ENCODE measurements at regions not wholly inside any gene's neighbourhood (a gene's known extent, or its start where the extent isn't known, plus 50 kb on each side); places are given as distances from the start of the nearest gene placed in this dataset.

GRCh38 chr13:77422724-77423123, 95.8 kb upstream of the MYCBP2 start:
- no peak for DNase-seq

GRCh38 chr13:77417897-77418296, 91.0 kb upstream of the MYCBP2 start:
- no peak for DNase-seq

DNA sequence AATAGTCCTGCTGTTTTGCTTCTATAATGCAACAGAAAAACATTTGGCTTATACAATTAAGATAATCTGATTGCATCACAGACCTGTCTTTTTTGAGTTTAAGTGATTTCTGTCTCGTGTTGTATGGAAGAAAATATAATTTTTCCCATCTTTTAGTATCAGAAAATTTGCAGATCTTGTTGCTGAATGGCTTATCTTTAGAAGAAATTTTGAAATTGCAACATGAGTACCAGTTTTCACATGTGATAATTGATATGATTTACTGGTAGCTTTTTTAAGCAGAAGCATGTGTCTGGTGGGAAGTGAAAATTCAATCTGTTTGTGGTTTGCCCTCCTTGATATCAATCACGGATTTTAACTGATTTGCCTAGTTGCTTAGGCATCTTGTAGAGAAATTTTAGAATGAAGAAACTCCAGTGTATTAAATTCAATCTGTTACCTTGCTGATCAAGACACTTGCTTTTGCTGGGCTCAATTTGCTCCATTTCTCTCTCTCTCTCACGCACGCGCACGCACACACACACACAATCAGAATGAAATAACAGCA, 89.8 kb upstream of the MYCBP2 start:
- no peak for DNase-seq

DNA sequence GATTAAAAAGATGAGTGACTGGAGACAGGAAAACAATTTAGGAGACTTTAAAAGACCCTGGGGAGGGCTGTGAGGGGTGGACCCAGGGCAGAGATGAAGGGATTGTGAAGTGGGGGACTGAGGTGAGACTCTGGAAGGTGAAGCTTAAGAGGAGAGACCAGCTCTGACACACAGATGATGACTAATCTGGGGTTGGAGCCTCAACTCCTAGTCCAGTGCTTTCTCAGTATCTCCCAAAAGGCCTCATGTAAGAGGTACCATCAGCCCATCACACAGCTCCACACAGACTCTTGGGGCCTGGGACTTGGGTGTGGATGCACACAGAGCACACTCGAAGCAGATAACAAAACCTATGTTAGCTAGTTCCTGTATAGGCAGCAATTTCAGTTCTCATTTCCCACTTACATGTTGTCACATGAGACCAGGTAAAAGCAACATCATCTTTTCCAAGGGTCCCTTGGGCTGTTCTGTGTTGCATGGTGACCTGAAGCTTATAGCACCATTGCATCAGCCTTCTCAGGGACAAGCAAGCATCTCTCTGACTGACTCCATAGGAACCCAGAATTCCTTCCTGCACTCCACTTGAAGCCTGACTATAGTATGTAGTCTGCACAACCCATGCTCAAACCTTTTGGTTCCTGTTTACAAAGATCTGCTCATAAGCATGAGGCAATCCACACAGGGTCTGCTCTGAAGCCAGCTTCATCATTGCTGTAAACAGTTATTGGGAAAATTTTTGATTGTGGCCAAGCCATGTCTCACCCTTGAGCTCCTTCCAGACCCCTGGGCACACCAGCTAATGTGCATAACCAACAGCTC, 88.6 kb upstream of the MYCBP2 start:
- DNase-seq, result no peak

DNA sequence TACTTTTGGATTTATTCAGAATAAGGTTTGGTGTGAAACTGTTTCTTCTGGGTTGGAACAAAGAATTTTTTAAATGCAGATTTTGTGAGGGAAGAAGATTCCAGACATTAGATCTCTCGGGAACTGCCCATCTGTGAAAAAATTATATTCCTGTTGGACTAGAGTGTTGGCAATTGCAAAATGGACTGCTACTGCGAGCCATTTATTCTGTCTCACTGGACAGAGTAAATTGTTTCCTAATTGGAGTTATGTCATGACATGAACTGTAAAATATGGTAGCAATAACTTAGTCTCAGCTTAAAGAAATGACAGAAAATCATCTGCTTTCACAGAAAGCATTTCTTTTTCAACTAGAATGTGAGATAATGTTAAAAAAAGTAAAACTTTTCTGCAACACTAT, 86.0 kb upstream of the MYCBP2 start:
- DNase-seq, result no peak

GRCh38 chr13:77412116-77412635, 85.3 kb upstream of the MYCBP2 start:
- no peak for DNase-seq

DNA sequence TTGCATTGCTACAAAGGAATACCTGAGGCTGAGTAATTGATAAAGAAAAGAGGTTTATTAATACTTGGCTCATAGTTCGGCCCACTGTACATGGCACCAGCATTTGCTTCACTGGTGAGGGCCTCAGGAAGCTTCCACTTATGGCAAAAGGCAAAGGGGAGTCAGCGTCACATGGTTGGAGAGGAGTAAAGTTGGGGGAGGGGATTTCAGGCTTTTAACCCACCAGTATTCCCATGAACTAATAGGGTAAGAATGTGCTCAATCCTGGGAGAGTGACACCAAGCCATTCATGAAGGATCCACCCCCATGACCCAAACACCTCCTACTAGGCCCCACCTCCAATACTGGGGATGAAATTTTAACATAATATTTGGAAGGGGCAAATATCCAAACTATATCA, 82.5 kb upstream of the MYCBP2 start:
- no peak for DNase-seq

DNA sequence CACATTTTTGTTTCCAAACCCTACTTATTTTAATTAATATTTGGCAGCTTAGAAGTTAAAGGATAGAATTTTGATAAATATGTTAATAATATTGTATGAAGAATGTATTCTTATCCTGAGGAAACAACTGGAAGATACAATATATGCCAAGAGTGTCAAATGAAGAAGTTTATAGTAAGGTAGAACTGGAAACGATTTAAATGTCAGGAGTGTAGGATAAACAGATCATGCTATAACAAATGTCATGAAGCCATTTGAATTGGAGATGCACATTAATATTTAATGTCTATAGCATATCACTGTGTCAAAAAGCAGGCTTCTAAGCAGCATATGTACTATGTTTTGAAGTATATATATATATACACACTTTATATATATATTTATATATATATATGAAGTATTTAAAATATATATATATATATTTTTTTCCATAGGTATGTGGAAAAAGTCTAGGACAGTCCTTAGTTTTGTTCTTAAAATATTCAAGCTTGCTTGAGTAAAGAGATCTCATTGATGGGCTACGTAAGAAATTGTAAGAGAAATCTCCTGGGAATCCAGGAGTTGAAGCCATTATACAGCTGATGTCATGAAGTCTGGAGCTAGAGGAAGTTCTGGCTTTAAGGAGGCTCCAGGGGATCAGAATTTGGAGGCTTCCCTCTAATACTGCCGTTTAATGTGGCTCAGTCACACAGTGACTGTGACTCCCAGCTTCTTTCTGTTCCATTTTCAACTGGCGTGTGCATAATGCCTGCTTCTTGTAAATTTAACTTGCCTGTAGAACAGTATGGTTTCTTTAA, 79.9 kb upstream of the MYCBP2 start:
- DNase-seq, result no peak

GRCh38 chr13:77398825-77399620, 72.1 kb upstream of the MYCBP2 start:
- no peak for DNase-seq

DNA sequence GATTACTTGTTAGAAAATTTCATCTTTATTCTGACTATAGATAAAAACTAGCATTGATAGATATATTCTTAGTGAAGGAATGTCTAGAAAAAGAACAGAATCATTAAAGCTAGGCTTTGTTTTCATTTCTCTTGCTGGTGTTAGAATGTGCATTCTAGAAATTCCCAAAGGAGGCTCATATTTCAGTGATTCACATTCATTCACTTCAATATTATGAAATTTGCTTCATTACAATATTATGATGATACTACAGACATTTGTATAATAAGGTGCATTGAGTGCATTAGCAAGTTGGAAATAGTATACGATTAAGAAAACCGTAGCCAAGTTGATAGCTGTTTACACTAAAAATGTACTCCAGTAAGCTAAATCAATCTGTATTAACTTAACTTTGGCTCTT, 70.7 kb upstream of the MYCBP2 start:
- DNase-seq, result no peak

- no peak for DNase-seq
Measured at GRCh38 chr13:77391475-77391874, 64.6 kb upstream of the MYCBP2 start.

- DNase-seq, result no peak
Measured at GRCh38 chr13:77390391-77390790, 63.5 kb upstream of the MYCBP2 start.

- no peak for DNase-seq
Measured at GRCh38 chr13:77389625-77390000, 62.7 kb upstream of the MYCBP2 start.

GRCh38 chr13:77388944-77389624, 62.2 kb upstream of the MYCBP2 start:
- DNase-seq, result peak; percentile 31

DNA sequence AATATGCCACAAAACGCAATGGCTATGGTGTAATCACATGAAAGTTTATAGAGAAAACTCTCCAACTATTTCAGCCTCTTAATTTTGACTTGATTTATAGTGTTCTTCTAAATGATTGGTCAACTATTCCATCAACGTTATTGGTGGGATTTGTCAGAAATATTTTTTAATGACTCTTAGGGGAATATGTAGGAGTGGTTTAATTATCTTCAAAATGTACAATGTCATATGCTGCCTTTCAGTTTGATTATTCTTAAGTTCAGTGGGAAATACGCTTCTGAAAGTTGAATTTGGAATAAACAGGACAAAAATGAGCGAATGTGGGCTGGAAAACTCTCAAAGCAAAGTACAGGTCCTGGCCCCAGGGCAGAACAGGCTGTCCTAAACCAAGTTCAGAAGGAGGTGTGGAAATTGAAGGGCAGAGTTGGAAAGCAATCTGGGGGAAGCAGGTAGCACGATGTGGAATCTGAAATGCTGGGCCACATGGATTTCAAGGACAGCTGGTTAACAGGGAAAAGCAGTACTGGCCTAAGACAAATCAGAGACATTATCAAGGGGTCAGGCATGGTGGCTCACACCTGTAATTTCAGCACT, 60.8 kb upstream of the MYCBP2 start:
- no peak for DNase-seq

DNA sequence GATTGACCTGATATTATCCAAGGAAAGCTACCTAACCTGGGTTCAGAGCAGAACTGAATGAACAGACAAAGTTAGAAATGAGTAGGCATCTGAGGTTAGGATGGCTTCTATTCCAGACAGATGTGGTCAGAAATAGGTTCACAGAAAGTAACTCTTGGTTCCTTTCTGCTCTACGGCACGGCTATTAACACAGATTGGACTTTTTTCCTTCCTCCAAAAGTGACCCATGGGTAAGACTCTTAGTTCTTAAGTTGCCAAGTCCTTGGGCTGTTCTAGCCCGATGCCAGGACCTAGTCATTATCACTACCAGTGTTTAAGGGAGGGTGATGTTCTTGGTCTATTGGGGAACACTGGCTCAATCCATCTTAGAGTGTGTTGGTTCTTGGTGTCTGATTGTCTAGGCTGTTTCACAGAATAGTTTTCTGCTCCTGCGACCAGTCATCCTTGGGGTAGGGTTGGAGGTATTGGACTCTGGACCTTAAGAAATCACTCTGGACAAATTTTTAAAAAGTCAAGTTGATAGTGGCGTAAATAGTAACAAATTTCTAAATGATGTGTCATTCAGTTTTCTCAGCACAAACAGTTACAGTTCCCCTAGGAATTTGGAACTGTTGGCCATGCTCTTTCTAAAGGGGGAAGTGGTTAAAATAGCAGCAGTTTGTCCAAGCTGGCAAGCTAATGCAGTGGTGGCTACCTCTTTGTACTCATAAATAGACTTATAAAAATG, 60.1 kb upstream of the MYCBP2 start:
- no peak for DNase-seq

DNA sequence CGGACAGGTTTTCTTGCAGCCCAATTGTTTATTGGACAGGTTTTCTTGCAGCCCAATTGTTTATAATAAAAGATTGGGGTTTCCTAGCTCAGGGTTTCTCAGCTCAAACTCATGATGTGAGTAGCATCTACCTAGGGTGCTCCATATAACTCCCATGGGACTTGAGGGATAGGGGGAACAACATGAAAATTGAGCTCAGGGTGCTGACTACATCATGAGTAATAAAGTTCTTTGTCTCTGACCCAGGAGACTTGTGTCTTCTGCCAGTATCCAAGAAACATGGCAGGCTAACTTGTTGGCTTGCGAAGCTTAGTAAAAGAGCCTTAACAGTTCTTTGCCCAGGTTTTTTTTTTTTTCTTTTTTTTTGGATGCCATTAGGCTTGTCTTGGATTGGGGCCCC, 59.2 kb upstream of the MYCBP2 start:
- no peak for DNase-seq

DNA sequence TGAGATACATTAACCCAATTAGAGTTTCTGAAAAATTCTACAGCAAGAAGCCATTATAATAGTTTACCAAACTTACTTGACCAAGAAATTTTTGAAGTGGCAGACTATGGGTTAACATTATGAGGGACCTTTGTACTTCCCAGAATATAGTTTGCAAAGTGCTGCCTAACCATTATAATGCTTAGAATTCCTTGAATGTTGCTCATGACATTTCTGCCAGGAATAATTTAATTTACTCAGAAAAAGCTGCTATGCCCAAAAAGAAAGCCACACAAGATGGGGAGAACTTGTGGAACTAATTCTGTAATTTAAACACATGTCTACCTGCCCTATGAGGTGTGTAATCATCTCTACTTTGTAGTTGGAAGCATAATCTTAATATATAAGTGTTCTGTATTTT, 58.1 kb upstream of the MYCBP2 start:
- DNase-seq, result no peak

DNA sequence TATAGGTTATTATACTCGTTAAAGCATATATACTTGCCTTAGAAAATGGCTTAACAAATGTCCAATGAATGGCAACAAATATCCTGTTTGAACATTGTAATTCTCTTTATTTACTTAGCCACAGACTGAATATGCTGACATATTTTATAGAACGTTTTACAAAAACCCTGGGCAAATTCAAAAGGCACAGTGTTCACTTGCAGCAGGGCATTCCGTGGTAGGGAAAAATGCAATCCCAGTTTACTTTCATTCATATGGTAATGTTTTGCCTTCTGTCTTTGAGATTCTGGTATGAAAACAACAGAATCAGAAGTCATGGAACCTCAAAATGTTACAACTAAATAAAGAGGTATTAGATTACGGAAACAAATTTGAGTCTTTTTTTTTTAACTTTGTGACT, 56.2 kb upstream of the MYCBP2 start:
- DNase-seq, result no peak

- DNase-seq, result no peak
Measured at GRCh38 chr13:77381059-77381458, 54.2 kb upstream of the MYCBP2 start.

- DNase-seq, result no peak
Measured at GRCh38 chr13:77379508-77379907, 52.6 kb upstream of the MYCBP2 start.

Data from stimulated activated CD8-positive, alpha-beta memory T cell treated with anti-CD3 and anti-CD28 coated beads, Interleukin-4, amount 100 ng/mL, for 48 hours (primary cell).